ENCODE measurements at regions not wholly inside any gene's neighbourhood (a gene's known extent, or its start where the extent isn't known, plus 50 kb on each side); places are given as distances from the start of the nearest gene placed in this dataset.

GRCh38 chr16:73858326-73858725 is 438.3 kb upstream of the PSMD7 start:
- CTCF ChIA-PET = no interaction called here
- no peaks in the 10 kb centered on the region for H3K36me3 Mint-ChIP-seq (ENCODE audit: low read depth)
- no peak for DNase-seq
- POLR2A ChIA-PET = no interaction called here
- no peaks in the 10 kb centered on the region for H3K27me3 Mint-ChIP-seq
- H3K4me1 Mint-ChIP-seq (ENCODE audit: low read depth) = no peaks in the 10 kb centered on the region
- intact Hi-C loops (cut with micrococcal nuclease) = no loop called here
- H3K4me3 Mint-ChIP-seq = no peak overlapping the region
- ATAC-seq = no peak
- no peak for TF ChIP-seq CTCF (IDR thresholded peaks at IDR 0.05)
- no peaks in the 10 kb centered on the region for H3K9me3 Mint-ChIP-seq
- no peak overlapping the region for H3K27ac Mint-ChIP-seq

GRCh38 chr16:73853968-73854367 is 442.6 kb upstream of the PSMD7 start:
- Mint-ChIP-seq H3K4me1 (ENCODE audit: low read depth) (no peaks in the 10 kb centered on the region), H3K27me3 (no peaks in the 10 kb centered on the region), H3K27ac (no peak overlapping the region), H3K9me3 (no peaks in the 10 kb centered on the region), H3K36me3 (ENCODE audit: low read depth) (no peaks in the 10 kb centered on the region), H3K4me3 (no peak overlapping the region)
- ChIA-PET CTCF (interaction anchor here (1.0 kb wide), 1 partner anchor 11 kb away, joined by 3 read pairs; no protein-coding TSS in a partner anchor), POLR2A (no interaction called here)
- no peak for TF ChIP-seq CTCF (IDR thresholded peaks at IDR 0.05)
- intact Hi-C loops (cut with micrococcal nuclease) = no loop called here
- DNase-seq (no peak), ATAC-seq (no peak)

GRCh38 chr16:73852561-73852960 is 444.1 kb upstream of the PSMD7 start:
- Mint-ChIP-seq H3K27ac (no peak overlapping the region), H3K9me3 (no peaks in the 10 kb centered on the region), H3K36me3 (ENCODE audit: low read depth) (no peaks in the 10 kb centered on the region), H3K4me3 (no peak overlapping the region), H3K27me3 (no peaks in the 10 kb centered on the region), H3K4me1 (ENCODE audit: low read depth) (no peaks in the 10 kb centered on the region)
- intact Hi-C loops (cut with micrococcal nuclease) = no loop called here
- POLR2A ChIA-PET = no interaction called here
- no peak for TF ChIP-seq CTCF (IDR thresholded peaks at IDR 0.05)
- no peak for DNase-seq
- CTCF ChIA-PET = no interaction called here
- no peak for ATAC-seq

- no peak overlapping the region for H3K27ac Mint-ChIP-seq
- no peaks in the 10 kb centered on the region for H3K9me3 Mint-ChIP-seq
- H3K4me1 Mint-ChIP-seq (ENCODE audit: low read depth) = no peaks in the 10 kb centered on the region
- no peaks in the 10 kb centered on the region for H3K36me3 Mint-ChIP-seq (ENCODE audit: low read depth)
- CTCF ChIA-PET = no interaction called here
- no peak for DNase-seq
- no peaks in the 10 kb centered on the region for H3K27me3 Mint-ChIP-seq
- no peak for TF ChIP-seq CTCF (IDR thresholded peaks at IDR 0.05)
- POLR2A ChIA-PET = no interaction called here
- ATAC-seq = no peak
- intact Hi-C loops (cut with micrococcal nuclease) = no loop called here
- no peak overlapping the region for H3K4me3 Mint-ChIP-seq
Observed at GRCh38 chr16:73848993-73849392, 447.6 kb upstream of the PSMD7 start.

- Mint-ChIP-seq H3K4me1 (ENCODE audit: low read depth) (no peaks in the 10 kb centered on the region), H3K27ac (no peak overlapping the region), H3K4me3 (no peak overlapping the region), H3K36me3 (ENCODE audit: low read depth) (no peaks in the 10 kb centered on the region), H3K27me3 (no peaks in the 10 kb centered on the region), H3K9me3 (no peaks in the 10 kb centered on the region)
- DNase-seq (no peak), ATAC-seq (no peak)
- no peak for TF ChIP-seq CTCF (IDR thresholded peaks at IDR 0.05)
- CTCF ChIA-PET = no interaction called here
- POLR2A ChIA-PET = no interaction called here
- intact Hi-C loops (cut with micrococcal nuclease) = no loop called here
Observed at GRCh38 chr16:73847090-73847489, 449.5 kb upstream of the PSMD7 start.
